Hematopoietic multipotent progenitor cell treated with erythropoietin and hydrocortisone succinate and interleukin-3 and kit ligand, for 17 days (in vitro differentiated cells): ENCODE measurements at regions not wholly inside any gene's neighbourhood (a gene's known extent, or its start where the extent isn't known, plus 50 kb on each side); places are given as distances from the start of the nearest gene placed in this dataset.
"Not testable (repeated sequence)": the region's sequence is repeated elsewhere in the genome, so short reads cannot be mapped to it uniquely, and the experiment has no call there.

Experiments used
- DNase-seq: peaks from one replicate; pipeline ENCODE4 v3.0.0-alpha.2; 2015; ENCODE audit warnings: low spot score

DNA sequence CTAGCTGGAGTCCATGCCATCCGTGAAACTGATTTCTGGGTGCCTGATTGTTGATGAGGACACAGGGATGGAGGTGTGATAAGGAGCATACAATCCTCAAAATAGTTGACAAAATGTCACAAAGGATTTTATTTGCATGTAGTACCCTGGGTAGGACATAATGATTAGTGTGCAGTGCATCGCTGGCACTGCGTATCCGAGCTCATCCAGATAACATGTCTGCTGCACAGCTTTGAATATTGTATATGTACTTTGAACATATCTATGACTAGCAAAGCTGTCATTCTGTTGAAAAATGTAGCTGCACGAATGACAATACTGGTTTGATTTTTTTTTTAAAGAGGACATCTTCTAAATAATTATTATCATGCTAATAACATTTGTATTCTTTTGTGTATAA, 529.7 kb upstream of the FANCL start:
- no peak for DNase-seq

DNA sequence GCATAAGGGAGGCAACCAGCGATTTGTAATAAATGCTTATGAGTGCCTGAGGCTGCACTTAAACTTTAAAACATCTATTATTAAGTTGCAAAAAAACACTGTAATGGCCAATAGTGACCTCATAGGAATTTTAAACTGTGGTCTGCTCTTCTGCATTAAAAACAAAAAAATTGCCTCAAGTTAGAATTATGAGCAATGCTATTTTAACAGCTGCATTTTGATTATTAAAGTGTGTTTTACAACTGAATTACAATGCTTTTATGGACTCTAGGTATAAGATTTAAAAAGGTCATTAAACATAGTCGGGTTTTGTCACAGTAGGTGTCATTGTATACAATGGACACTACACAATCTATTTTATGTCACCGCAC, 528.7 kb upstream of the FANCL start:
- DNase-seq: no peak

DNA sequence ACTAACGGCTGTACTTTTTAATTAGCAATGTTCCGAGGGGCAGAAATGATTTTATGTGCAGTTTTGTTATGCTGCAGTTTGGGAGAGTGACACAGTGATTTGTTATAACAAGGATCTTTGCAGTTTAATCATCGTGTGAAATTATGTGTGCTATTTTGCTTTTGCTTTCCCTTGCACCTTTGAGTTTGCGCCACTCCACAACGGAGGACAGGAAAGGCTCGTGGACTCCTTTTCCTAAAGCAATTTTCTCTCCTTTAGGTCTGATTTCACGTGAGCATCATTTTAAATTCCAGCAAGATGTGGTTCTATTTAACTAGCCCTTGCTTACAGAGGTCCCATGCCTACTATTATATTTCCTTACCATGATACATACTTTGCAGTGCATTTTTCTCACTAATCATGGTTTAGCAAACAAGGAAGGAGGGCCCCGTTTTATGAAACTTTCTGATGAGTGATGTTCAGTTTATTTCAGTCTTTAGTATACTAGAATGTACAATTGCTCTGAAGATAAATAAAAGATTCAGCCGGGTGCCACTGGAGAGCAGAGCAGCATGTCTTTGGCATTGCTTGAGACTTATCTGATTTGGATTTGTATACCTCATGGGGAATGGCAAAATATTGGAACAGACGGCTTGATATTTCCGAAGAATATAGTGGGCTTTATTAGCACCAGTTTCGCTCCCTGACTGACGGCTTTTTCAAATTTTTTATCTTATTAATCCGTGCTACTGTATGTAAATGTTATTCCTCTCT, 528.2 kb upstream of the FANCL start:
- DNase-seq: no peak

DNA sequence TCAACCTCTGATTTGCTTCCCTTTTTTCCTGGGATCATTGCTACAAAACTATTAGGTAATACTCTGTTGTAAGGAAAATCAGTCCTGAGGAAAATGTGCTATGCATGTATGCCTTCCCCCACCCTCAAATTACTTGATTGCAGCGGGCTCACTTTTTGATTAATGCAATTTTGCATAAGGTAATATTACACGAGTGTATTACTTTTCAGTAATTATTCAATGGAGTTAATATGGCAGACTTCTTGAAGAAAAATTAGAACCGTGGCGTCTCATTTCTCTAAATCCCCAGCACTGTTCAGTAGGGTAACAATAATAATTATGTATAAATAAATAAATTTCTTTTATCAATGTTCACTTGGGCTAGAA, 527.6 kb upstream of the FANCL start:
- DNase-seq: no peak

- no peak for DNase-seq
Observed at GRCh38 chr2:58767828-58768714, 526.9 kb upstream of the FANCL start.

DNA sequence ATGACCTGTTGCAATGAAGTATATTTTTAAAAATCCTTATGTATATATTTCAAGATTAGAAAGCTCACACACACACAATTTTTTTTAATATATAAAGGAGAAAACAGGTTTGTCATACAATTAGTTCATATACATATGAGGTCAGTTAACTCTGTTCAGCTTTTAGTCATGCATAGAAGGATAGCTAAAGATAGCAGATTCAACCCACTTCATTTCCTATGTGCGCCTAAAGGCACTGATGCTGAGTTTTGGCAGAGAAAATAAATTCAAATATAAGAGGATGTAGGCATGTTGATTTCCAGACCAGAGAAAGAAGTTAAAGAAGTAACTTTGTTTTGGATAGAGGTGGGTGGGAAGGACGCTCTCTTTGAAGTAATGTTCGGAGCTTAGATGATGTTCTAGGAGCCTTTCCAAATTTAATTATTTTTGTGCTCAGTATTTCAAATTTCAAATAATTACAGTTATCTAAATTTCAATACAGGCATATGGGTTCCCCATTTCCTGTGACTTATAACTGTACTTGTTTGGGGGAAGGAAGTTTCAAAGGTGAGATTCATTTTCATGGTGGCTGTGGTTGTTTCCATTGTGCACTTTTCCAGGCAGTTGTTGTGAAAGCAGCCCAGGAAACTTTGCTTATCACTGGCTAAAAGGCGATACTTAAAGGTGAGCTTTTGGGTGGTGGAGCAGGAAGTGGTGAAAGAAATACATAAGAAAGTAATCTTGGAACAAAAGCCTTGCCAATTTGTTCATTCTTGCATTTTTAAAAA, 523.4 kb upstream of the FANCL start:
- no peak for DNase-seq

DNA sequence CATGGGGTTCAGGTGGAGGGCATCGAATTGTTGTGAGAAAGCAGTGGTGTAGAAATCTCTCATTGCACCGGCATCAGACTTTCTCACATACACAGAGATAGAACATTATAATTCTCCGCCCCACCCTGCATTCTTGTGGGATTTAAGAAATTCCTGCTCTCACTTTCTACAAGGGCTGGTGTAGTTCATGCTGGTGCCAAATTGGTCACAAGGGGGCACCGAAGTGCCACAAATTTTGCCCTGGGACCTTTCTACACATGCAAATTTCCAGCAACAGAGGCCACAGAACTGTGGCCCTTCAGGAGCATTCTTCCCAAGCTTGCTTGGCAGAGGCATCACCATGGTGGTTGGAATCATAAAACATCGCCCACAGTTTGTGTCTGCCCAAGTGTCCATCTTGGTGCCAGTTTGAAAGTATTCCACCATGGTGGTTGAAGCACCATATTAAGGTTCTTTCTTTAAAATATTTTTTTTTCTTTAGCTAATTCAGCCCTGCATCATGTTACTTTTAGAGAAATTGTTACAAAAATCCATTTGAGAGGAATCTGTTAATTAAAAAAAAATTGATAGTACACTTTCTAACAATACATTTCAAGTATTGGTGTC, 521.2 kb upstream of the FANCL start:
- DNase-seq: peak; percentile 20

GRCh38 chr2:58757971-58758370, 516.8 kb upstream of the FANCL start:
- no peak for DNase-seq

GRCh38 chr2:58756336-58756735, 515.2 kb upstream of the FANCL start:
- DNase-seq: no peak

DNA sequence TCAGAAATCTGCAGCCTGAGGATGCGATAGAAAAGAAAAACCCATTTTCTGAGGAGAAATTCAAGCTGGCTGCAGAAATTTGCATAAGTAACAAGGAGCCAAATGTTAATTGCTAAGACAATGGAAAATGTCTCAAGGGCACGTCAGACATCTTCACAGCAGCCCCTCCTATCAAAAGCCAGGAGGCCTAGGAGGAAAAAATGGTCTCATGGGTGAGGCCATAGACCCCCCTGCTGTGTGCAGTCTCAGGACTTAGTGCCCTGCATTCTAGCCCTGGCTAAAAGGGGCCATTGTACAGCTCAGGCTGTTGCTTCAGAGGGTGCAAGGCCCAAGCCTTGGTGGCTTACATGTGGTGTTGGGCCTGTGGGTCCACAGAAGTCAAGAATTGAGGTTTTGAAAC, 511.4 kb upstream of the FANCL start:
- not testable (repeated sequence) for DNase-seq

DNA sequence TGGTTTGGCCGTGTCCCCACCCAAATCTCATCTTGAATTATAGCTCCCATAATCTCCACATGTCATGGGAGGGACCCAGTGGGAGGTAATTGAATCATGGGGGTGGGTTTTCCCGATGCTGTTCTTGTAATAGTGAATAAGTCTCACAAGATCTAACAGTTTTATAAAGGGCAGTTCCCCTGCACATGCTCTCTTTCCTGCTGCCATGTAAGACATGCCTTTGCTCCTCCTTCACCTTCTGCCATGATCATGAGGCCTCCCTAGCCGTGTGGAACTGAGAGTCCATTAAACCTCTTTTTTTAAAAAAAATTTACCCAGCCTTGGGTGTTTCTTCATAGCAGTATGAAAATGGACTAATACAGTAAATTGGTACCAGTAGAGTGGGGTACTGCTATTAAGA, 510.6 kb upstream of the FANCL start:
- DNase-seq: not testable (repeated sequence)

DNA sequence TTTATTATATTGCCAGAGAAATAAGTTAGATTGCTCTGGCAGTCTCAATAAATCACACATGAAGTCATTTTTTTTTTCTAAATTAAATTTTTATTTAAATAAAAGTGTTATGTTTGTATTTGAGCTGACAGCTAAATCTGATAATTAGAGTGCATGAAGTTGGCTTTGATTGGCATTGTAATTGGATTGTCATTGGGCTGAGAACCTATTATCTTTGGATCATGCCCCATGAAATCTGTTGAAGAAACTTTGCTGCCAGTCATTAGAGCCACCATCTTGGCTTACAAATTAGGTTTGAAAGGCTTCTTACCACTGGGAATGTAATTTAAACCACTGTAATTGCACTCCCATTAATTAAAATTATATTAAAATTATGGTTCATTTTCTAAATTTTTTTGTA, 507.9 kb upstream of the FANCL start:
- DNase-seq: no peak

DNA sequence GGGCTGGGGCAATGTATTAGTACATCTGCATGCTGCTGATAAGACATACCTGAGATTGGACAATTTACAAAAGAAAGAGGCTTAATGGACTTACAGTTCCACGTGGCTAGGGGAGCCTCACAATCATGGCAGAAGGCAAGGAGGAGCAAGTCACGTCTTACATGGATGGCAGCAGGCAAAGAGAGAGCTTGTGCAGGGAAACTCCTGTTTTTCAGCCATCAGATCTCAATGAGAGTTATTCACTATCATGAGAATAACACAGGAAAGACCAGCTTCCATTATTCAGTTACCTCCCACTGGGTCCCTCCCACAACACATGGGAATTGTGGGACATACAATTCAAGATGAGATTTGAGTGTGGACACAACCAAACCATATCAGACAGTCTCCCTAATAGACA, 504.2 kb upstream of the FANCL start:
- not testable (repeated sequence) for DNase-seq

DNA sequence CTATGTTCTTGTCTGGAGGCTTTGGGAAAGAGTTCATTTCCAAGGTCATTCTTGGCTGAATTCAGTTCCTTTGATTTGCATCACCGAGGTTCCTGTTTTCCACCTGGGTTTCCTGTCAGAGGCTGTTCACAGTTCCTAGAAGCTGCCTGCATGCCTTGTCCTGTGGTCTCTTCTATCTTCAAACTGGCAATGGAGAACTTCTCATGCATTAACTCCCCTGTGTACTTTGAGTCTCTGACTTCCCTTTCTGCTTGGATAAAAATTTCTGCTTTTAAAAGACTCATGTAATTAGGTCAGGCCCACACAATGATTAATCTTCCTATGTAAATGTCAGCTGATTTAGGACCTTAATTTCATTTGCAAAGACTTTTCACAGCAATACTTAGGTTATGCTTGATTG, 499.3 kb upstream of the FANCL start:
- DNase-seq: no peak

GRCh38 chr2:58739033-58739432, 497.9 kb upstream of the FANCL start:
- DNase-seq: no peak

DNA sequence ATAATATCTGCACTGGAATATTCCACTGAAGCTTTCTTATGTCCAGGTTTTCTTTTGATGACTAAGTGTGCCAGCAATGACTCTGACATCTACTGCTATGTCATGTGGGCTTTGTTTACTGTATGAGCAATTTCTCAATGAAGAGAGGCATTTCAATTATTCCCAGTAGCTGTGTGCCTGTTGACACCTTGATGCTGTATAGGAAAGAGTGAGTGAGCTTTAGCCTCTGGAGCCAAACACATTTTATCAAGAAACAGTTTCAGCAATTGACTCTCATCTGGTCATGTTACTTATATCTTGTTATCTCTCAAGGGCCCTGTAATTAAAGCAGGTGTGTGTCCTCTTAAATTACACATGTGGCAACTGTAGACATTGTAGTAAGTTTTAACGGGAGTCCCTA, 493.2 kb upstream of the FANCL start:
- no peak for DNase-seq

- DNase-seq: no peak
Observed at GRCh38 chr2:58732999-58733398, 491.9 kb upstream of the FANCL start.

DNA sequence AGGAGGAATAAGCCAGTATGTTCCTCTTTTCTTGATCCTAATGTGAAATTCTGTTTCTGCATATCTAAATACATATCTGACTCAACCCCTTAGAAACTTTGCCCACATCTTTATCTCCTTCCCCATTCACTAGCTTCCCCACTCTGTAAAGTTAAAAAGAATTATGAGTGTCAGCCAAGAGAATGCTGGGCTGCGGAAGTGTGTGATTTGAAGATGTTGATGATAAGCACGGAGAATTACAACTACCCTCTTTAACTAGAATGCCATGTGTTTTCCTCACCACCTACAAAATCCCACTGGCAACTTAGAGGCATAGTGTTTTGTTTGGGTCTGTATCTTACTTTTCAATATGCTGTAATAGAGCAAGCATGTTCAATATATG, 490.4 kb upstream of the FANCL start:
- DNase-seq: no peak

- DNase-seq: no peak
Observed at GRCh38 chr2:58730764-58731487, 489.8 kb upstream of the FANCL start.

DNA sequence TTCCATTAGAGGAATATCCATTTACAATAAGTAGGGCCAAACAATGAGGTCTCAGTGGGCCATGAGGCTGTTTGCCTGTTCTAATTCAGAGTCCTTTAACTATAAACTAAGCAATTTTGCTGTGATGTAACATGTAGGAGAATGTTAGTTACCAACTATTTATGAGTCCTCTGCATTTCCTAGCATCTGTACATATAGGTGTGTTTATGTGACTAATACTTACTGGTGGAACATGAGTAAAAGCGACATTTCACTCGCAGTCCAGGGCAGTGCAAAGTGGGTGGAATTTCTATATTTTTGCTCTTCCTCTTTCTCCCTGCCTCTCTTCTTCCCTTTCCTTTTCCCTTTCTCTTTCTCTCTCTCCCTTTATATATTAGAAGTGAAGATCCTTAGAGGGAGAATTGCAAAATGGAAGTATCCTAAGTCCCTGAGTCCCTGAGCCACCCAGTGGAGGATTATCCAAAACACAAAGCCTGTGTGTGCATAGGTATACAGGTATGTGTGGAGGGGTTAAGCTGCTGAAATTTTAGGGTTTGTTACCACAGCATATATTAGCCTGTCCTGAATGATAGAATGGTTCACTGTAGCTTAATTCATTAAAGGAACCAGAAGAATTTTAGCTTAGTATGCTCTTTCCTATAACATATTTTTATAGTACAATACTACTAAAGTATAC, 487.0 kb upstream of the FANCL start:
- DNase-seq: no peak

GRCh38 chr2:58721912-58722591, 480.9 kb upstream of the FANCL start:
- DNase-seq: no peak
